KMS-11 (cell line): ENCODE measurements at regions not wholly inside any gene's neighbourhood (a gene's known extent, or its start where the extent isn't known, plus 50 kb on each side); places are given as distances from the start of the nearest gene placed in this dataset.

Source experiments
- H2AFZ ChIP-seq: fragments of 200-600 bp; sonication (generic); 2 replicates; pipeline ENCODE4 v1.6.1; 2016; ENCODE audit warnings: antibody characterized with exemption, mixed run types, low read depth
- H3K27ac ChIP-seq: fragments of 200-600 bp; sonication (generic); 2 replicates; pipeline ENCODE4 v1.6.1; 2016; ENCODE audit warnings: mild to moderate bottlenecking, mixed run types
- H3K27me3 ChIP-seq: fragments of 200-600 bp; sonication (generic); 2 replicates; pipeline ENCODE4 v1.6.1; 2017; ENCODE audit warnings: mild to moderate bottlenecking, low read depth, mixed run types, moderate library complexity; ENCODE audit not compliant: insufficient read depth
- H3K36me3 ChIP-seq: fragments of 200-600 bp; sonication (generic); 2 replicates; pipeline ENCODE4 v1.6.1; 2017; ENCODE audit warnings: mild to moderate bottlenecking, mixed run types; ENCODE audit not compliant: insufficient read depth
- H3K4me1 ChIP-seq: fragments of 200-600 bp; sonication (generic); 2 replicates; pipeline ENCODE4 v1.6.1; 2016; ENCODE audit warnings: mild to moderate bottlenecking, low read depth, mixed run types; ENCODE audit not compliant: poor library complexity, severe bottlenecking
- H3K4me2 ChIP-seq: fragments of 200-600 bp; sonication (generic); 2 replicates; pipeline ENCODE4 v1.7.0; 2016; ENCODE audit warnings: mild to moderate bottlenecking, mixed run types
- H3K4me3 ChIP-seq: fragments of 200-600 bp; sonication (generic); IDR thresholded peaks from 2 replicates; pipeline ENCODE4 v1.6.1; 2017; ENCODE audit warnings: low read depth, low read length, mixed read lengths; ENCODE audit not compliant: insufficient read depth
- H3K79me2 ChIP-seq: fragments of 200-600 bp; sonication (generic); 2 replicates; pipeline ENCODE4 v1.6.1; 2016; ENCODE audit warnings: low read depth, mixed run types; ENCODE audit not compliant: insufficient read depth
- H3K9ac ChIP-seq: fragments of 200-600 bp; sonication (generic); 2 replicates; pipeline ENCODE4 v1.6.1; 2016; ENCODE audit warnings: mild to moderate bottlenecking, mixed run types
- H4K20me1 ChIP-seq: fragments of 200-600 bp; sonication (generic); 2 replicates; pipeline ENCODE4 v1.6.1; 2016; ENCODE audit warnings: mild to moderate bottlenecking, mixed run types; ENCODE audit not compliant: insufficient read depth
- TF ChIP-seq, protein P1 (sequence below): fragments of 200-600 bp; sonication (generic); conservative IDR thresholded peaks from 2 replicates; pipeline ENCODE4 v1.6.1; 2017; ENCODE audit warnings: low read depth, mild to moderate bottlenecking, antibody characterized with exemption, low read length, moderate library complexity, mixed read lengths

DNA sequence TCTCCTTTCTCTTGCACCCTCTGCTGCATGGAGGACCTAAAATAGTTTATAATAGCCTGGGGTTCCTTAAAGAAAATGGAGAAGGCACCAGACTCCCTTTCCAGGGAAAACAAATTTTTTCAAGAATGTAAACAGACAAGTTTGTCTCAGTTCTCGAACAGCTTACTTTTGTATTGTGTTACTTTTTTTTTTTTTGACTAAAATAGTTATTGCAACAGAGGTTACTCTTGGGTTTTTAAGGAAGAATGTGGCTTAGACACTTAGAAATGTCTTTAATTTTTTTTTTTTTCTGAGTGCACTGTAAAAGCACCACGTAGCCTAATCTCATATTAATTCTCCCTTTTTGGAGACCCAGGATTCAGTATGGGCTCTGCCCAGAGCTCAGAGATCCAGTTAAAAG, 148.7 kb upstream of the CARMIL1 start:
- no peaks in the 10 kb centered on the region for H4K20me1 ChIP-seq
- no peaks in the 10 kb centered on the region for H3K27me3 ChIP-seq
- no peaks in the 10 kb centered on the region for H3K79me2 ChIP-seq
- peaks cover 3% of the 10 kb centered on the region for H3K4me1 ChIP-seq
- no peak overlapping the region for H3K4me3 ChIP-seq
- no peak overlapping the region for H2AFZ ChIP-seq
- H3K9ac ChIP-seq, result no peak overlapping the region
- TF ChIP-seq, protein P1, sequence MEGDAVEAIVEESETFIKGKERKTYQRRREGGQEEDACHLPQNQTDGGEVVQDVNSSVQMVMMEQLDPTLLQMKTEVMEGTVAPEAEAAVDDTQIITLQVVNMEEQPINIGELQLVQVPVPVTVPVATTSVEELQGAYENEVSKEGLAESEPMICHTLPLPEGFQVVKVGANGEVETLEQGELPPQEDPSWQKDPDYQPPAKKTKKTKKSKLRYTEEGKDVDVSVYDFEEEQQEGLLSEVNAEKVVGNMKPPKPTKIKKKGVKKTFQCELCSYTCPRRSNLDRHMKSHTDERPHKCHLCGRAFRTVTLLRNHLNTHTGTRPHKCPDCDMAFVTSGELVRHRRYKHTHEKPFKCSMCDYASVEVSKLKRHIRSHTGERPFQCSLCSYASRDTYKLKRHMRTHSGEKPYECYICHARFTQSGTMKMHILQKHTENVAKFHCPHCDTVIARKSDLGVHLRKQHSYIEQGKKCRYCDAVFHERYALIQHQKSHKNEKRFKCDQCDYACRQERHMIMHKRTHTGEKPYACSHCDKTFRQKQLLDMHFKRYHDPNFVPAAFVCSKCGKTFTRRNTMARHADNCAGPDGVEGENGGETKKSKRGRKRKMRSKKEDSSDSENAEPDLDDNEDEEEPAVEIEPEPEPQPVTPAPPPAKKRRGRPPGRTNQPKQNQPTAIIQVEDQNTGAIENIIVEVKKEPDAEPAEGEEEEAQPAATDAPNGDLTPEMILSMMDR, result no peak
- no peaks in the 10 kb centered on the region for H3K36me3 ChIP-seq
- H3K4me2 ChIP-seq, result no peak overlapping the region
- no peak overlapping the region for H3K27ac ChIP-seq

DNA sequence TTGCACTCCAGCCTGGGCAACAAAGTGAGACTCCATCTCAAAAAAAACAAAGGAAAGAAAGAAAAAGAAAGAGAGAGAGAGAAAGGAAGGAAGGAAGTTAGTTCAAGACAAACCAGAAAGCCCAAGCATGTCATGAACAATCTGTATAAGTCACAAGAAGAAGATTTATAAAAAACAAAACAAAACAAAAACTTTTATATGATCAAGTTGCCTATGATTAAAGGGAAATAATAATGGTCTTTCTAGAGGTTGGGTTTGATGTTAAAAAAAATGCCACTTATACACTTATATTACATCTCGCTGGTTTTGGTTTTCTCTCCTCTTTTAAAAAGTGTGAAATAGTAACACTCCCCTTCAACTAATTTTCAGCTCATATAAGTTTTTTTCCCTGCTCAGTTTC, 146.2 kb upstream of the CARMIL1 start:
- Histone ChIP-seq H3K27ac (no peak overlapping the region), H3K36me3 (no peaks in the 10 kb centered on the region), H3K27me3 (no peaks in the 10 kb centered on the region), H2AFZ (no peak overlapping the region), H3K4me3 (no peak overlapping the region), H3K79me2 (no peaks in the 10 kb centered on the region), H3K4me1 (peaks cover 9% of the 10 kb centered on the region), H3K4me2 (no peak overlapping the region), H3K9ac (no peak overlapping the region), H4K20me1 (no peaks in the 10 kb centered on the region)
- TF ChIP-seq, protein P1, result no peak

DNA sequence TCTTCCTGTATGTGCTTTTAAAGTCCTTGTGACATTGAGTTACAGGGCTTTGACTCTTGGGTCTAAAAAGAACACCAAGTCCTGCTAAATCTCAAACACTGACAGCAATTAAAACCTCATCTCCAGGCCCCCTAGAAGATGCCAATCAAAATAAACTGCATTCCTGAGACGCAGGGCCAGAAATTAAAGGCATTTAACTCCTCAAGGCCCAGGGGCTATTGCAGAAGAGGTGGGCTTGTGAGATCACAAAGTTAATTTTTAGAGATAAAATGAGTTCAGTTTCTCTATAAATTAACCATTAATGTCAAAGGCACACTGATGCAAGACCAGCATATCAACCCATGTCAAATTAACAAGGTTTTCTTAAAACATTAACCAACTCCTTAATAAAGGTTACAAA, 145.6 kb upstream of the CARMIL1 start:
- Histone ChIP-seq H3K4me2 (no peak overlapping the region), H3K4me1 (peaks cover 10% of the 10 kb centered on the region), H3K27ac (no peak overlapping the region), H3K4me3 (no peak overlapping the region), H3K9ac (no peak overlapping the region), H3K27me3 (no peaks in the 10 kb centered on the region), H3K36me3 (no peaks in the 10 kb centered on the region), H3K79me2 (no peaks in the 10 kb centered on the region), H4K20me1 (no peaks in the 10 kb centered on the region), H2AFZ (no peak overlapping the region)
- TF ChIP-seq, protein P1, result no peak

DNA sequence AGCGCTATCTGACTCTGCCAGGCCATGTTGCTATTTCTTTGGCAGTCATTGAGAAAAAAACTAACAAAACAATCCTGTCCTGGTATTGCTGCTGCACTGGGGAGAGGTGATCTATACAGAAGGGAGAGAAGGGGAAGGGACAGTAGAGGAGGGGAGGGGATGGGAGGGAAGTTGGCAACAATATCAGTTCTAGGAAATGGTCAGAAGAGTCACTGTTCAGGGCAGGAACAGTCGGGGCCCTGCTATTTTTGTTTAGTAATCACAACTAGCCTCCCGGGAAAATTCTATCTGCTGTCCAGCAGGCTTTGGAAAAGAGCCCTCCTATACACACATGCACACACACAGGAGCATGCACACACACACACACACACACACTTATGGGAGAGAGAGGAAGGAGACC, 142.3 kb upstream of the CARMIL1 start:
- H3K4me1 ChIP-seq, result peaks cover 13% of the 10 kb centered on the region
- no peak overlapping the region for H2AFZ ChIP-seq
- H3K27me3 ChIP-seq, result no peaks in the 10 kb centered on the region
- H3K79me2 ChIP-seq, result no peaks in the 10 kb centered on the region
- H3K4me2 ChIP-seq, result no peak overlapping the region
- H3K4me3 ChIP-seq, result no peak overlapping the region
- TF ChIP-seq, protein P1, result no peak
- H3K9ac ChIP-seq, result no peak overlapping the region
- H3K27ac ChIP-seq, result no peak overlapping the region
- no peaks in the 10 kb centered on the region for H3K36me3 ChIP-seq
- no peaks in the 10 kb centered on the region for H4K20me1 ChIP-seq
